B cell (primary cell): ENCODE measurements at regions not wholly inside any gene's neighbourhood (a gene's known extent, or its start where the extent isn't known, plus 50 kb on each side); places are given as distances from the start of the nearest gene placed in this dataset.

Source experiments
- CTCF ChIP-seq: fragments of 200-600 bp; IDR thresholded peaks from one replicate; pipeline ENCODE4 v1.8.0; 2022; ENCODE audit warnings: antibody characterized with exemption, mild to moderate bottlenecking
- EZH2 ChIP-seq: IDR thresholded peaks from 2 replicates; pipeline ENCODE4 v1.6.1; 2012; ENCODE audit warnings: borderline replicate concordance, low read depth, mild to moderate bottlenecking, moderate library complexity, low read length; ENCODE audit not compliant: insufficient read depth, poor library complexity, severe bottlenecking

GRCh38 chr2:10985260-10985659 is 73.5 kb downstream of the KCNF1 start:
- TF ChIP-seq CTCF (no peak), EZH2 (no peak)
